ENCODE measurements at regions not wholly inside any gene's neighbourhood (a gene's known extent, or its start where the extent isn't known, plus 50 kb on each side); places are given as distances from the start of the nearest gene placed in this dataset.

DNA sequence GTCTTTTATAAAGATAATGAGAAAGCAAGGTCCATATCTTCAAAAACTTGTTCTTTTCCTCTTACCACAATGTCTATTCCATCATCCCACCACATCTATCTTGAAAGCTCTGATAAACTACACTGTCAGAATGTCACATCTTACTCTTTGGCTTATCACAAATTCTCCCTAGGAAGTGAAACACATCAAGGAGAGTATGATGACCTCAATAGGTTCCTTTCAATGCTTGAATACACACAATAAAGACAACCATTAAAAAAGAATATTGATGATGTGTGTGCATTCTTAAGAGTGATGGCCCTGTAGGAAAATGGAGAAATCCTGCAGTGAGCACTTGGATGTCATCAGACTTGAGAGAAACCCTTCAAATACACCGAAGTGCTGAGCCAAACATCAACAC lies 918.1 kb upstream of the SORCS1 start:
- TF ChIP-seq, protein P1, sequence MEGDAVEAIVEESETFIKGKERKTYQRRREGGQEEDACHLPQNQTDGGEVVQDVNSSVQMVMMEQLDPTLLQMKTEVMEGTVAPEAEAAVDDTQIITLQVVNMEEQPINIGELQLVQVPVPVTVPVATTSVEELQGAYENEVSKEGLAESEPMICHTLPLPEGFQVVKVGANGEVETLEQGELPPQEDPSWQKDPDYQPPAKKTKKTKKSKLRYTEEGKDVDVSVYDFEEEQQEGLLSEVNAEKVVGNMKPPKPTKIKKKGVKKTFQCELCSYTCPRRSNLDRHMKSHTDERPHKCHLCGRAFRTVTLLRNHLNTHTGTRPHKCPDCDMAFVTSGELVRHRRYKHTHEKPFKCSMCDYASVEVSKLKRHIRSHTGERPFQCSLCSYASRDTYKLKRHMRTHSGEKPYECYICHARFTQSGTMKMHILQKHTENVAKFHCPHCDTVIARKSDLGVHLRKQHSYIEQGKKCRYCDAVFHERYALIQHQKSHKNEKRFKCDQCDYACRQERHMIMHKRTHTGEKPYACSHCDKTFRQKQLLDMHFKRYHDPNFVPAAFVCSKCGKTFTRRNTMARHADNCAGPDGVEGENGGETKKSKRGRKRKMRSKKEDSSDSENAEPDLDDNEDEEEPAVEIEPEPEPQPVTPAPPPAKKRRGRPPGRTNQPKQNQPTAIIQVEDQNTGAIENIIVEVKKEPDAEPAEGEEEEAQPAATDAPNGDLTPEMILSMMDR (IDR thresholded peaks at IDR 0.05; ENCODE audit: extremely low read depth, missing control alignments) = no peak
- DNase-seq (ENCODE audit: low spot score) = no peak

DNA sequence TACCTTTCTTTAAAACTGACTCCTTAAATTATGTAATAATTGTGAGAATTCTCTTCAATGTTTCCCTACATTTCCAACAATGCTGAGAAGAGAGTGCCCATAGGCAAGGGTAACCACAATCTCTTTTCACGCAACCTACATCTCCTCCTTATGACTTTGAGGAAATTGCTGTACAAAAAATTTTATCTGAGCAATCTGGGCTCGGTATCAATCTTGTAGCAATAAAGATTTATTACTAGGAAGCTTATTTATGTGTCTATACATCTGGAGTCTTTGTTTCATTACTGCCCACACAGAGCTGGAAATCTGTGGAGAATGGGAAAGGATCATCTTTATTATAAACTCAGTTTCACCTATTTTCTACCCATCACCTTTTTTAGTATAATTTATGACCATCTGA lies 913.8 kb upstream of the SORCS1 start:
- DNase-seq (ENCODE audit: low spot score) = no peak
- TF ChIP-seq, protein P1 (IDR thresholded peaks at IDR 0.05; ENCODE audit: extremely low read depth, missing control alignments) = no peak

DNA sequence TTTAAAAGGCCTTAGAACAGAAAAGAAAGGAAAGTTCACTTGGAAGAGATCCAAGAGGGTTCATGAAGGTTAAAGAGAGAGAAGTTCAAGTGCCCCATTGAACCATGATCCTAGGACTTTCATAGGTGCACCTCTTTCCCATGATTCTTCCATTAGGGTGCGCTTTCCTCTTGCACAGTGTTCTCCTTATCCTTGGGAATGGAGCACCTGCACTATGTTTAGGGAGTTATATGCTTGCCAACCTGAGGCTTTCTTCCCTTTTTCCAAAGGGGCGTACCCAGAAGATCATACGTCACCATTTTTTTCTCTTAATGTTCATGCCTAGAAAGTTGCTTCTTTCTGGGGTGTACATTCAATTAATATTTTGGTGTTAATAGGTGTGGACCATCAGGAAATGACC lies 908.0 kb upstream of the SORCS1 start:
- TF ChIP-seq, protein P1 (IDR thresholded peaks at IDR 0.05; ENCODE audit: extremely low read depth, missing control alignments) = no peak
- DNase-seq (ENCODE audit: low spot score) = no peak

DNA sequence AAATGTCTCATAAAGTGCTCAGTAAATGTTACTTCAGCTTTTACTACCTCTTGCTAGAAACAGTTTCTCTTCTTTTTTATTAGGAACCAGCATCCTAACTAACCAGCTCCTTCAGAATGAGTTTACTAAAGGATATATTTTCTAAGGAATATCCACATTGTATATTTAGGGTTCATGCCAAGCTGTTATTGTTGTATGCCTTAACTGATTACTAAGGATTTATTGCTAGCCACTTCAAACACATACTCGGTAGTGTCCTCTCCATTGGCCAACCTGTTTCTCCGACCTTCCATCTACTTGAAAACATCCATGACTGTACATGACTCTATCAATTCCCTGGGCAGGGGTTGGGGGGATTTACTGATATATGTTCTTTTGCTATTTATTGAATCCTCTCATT lies 906.3 kb upstream of the SORCS1 start:
- DNase-seq (ENCODE audit: low spot score) = no peak
- TF ChIP-seq, protein P1 (IDR thresholded peaks at IDR 0.05; ENCODE audit: extremely low read depth, missing control alignments) = no peak

DNA sequence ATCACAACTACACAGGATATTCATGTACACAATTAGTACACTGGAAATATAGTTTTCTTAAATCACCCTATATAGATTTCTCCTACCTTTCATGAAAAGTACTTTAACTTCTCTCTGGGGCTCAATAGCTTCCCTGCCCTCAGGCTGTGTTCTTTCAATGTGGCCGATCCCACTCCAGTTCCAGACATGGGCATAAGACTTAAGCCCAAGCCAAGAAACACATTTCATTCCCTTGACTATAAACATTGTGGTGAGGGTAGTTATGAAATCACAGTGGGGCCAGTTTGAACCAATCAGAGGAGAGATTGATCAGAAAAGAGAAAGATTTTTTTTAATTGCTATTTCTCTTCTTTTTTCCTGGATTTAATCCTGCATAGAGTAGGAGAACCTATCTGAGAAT lies 904.6 kb upstream of the SORCS1 start:
- DNase-seq (ENCODE audit: low spot score) = no peak
- TF ChIP-seq, protein P1 (IDR thresholded peaks at IDR 0.05; ENCODE audit: extremely low read depth, missing control alignments) = no peak

DNA sequence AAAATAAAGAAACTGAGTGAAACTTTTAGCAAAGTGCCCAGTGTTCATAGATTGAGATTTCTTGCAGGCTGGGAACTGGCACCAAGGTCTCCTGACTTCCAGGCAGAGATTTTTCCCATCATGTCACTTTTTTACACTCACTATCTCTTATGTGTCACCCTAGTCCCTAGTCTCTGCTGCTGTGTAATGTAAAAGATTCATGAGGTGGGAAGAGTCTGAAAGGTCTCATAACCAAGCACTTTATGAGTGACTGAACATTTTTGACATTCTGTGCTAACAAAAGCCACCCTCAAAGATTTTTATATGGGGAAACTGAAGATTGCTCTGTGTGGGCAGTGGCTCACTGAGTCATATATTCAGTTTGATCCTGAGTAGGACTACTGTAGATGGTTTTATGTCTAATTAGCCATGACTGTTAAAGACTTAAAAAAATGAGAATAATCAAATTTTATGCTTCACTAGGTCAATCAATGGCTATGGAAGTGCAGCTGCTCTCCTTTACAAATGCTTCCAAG lies 900.3 kb upstream of the SORCS1 start:
- TF ChIP-seq, protein P1 (IDR thresholded peaks at IDR 0.05; ENCODE audit: extremely low read depth, missing control alignments) = no peak

DNA sequence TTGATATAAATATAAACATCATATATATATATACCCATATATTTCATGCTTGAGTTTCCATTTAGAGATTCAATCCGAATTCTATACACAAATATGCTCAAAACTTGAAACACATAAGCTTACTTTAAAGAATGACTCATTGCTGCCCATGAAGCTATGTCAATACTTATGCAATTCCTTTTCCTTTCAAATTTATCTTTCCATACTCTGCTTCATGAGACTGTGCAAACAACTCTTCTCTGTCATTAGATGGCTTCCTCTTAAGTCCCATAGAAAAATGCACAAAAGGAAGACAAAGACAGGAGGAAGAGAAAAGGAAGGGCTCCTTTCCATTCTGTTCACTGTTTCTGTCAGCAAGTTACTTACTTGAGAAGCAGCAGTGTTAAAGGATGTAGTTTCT lies 895.7 kb upstream of the SORCS1 start:
- TF ChIP-seq, protein P1 (IDR thresholded peaks at IDR 0.05; ENCODE audit: extremely low read depth, missing control alignments) = no peak

More for the DNA sequence above, 900.3 kb upstream of the SORCS1 start:
- no peak for DNase-seq (ENCODE audit: low spot score)

More for the DNA sequence above, 895.7 kb upstream of the SORCS1 start:
- no peak for DNase-seq (ENCODE audit: low spot score)

Measured in GM20000 (cell line).